ENCODE measurements at regions not wholly inside any gene's neighbourhood (a gene's known extent, or its start where the extent isn't known, plus 50 kb on each side); places are given as distances from the start of the nearest gene placed in this dataset.
A peak's percentile ranks its signal among the peaks of the same experiment; 100 is the strongest.

- DNase-seq (ENCODE audit: low read depth), result no peak
- TF ChIP-seq CTCF (conservative IDR thresholded peaks at IDR 0.05; ENCODE audit: low read depth, low read length), result no peak
- no peak overlapping the region for H3K4me3 ChIP-seq (ENCODE audit: low read depth, low read length)
These were observed 722.6 kb upstream of the KIF2B start for GRCh38 chr17:53100126-53100525.

DNA sequence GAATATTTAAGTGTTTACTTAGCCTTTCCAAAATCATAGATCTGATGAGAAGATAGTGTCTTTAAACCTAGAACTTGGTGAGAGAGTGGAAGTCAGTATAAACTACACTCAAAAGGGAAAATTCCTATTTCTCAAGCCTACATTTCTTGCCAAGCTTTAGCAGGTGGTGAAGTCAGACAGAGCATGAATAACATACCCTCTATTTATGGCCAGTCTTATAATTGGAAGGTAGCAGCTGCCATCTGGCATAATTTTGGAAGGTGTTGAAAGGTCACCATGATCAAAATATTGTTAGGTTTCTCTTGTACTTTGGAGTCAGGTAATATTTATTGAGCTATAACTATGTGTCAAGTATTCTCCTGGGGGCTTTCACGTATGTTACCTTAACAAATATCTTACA, 729.3 kb upstream of the KIF2B start:
- TF ChIP-seq CTCF (conservative IDR thresholded peaks at IDR 0.05; ENCODE audit: low read depth, low read length), result no peak
- no peak for DNase-seq (ENCODE audit: low read depth)
- no peak overlapping the region for H3K4me3 ChIP-seq (ENCODE audit: low read depth, low read length)

GRCh38 chr17:53092072-53092471, 730.7 kb upstream of the KIF2B start:
- TF ChIP-seq CTCF (conservative IDR thresholded peaks at IDR 0.05; ENCODE audit: low read depth, low read length), result no peak
- H3K4me3 ChIP-seq (ENCODE audit: low read depth, low read length), result no peak overlapping the region
- no peak for DNase-seq (ENCODE audit: low read depth)

- TF ChIP-seq CTCF (conservative IDR thresholded peaks at IDR 0.05; ENCODE audit: low read depth, low read length), result no peak
- no peak overlapping the region for H3K4me3 ChIP-seq (ENCODE audit: low read depth, low read length)
- no peak for DNase-seq (ENCODE audit: low read depth)
These were observed 732.0 kb upstream of the KIF2B start for GRCh38 chr17:53090770-53091169.

GRCh38 chr17:53088481-53088880, 734.2 kb upstream of the KIF2B start:
- no peak for TF ChIP-seq CTCF (conservative IDR thresholded peaks at IDR 0.05; ENCODE audit: low read depth, low read length)
- no peak overlapping the region for H3K4me3 ChIP-seq (ENCODE audit: low read depth, low read length)
- DNase-seq (ENCODE audit: low read depth), result no peak

DNA sequence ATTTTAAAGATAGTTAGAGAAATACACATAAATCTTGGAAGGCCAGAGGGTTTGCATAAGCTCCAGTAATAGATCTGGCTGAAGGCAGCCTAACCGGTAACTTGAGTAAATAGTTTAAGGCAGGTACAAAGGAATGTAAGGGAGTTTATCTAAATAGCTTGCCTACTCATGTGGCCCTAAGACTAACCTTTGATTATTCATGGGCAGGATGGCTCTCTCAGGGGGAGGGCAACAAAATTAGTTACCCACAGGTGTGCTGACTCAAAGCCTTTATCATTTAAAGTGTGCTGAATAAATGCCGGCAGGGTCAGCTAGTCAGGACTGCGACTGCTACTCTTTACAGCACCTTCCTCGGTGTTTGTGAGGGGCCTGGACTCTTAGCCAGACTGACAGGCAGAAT, 761.3 kb upstream of the KIF2B start:
- no peak for DNase-seq (ENCODE audit: low read depth)
- TF ChIP-seq CTCF (conservative IDR thresholded peaks at IDR 0.05; ENCODE audit: low read depth, low read length), result no peak
- H3K4me3 ChIP-seq (ENCODE audit: low read depth, low read length), result no peak overlapping the region

DNA sequence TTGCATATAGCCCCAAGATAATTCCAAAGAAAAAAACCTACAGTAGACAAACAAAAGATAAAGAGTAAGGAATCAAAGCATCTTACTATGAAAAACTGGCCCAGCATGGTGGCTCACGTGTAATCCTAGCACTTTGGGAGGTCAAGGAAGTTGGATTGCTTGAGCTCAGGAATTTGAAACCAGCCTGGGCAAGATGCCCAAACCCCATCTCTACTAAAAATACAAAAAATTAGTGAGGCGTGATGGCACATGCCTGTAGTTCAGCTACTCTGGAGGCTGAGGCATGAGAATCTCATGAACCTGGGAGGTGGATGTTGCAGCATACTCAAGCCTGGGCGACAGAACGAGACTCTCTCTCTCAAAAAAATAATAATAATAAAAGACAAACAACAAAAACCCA, 764.7 kb upstream of the KIF2B start:
- peak; percentile 44 for DNase-seq (ENCODE audit: low read depth)

More for the DNA sequence above, 764.7 kb upstream of the KIF2B start:
- no peak for TF ChIP-seq CTCF (conservative IDR thresholded peaks at IDR 0.05; ENCODE audit: low read depth, low read length)
- no peak overlapping the region for H3K4me3 ChIP-seq (ENCODE audit: low read depth, low read length)

Data from epithelial cell of proximal tubule (primary cell).